ENCODE measurements at regions not wholly inside any gene's neighbourhood (a gene's known extent, or its start where the extent isn't known, plus 50 kb on each side); places are given as distances from the start of the nearest gene placed in this dataset.

- no peak for TF ChIP-seq CTCF (IDR thresholded peaks at IDR 0.05; ENCODE audit: low read depth, low read length)
- H3K4me3 ChIP-seq (ENCODE audit: low read depth, low read length) = no peak overlapping the region
Observed at GRCh38 chr5:67827541-67827940, 388.0 kb upstream of the PIK3R1 start.

DNA sequence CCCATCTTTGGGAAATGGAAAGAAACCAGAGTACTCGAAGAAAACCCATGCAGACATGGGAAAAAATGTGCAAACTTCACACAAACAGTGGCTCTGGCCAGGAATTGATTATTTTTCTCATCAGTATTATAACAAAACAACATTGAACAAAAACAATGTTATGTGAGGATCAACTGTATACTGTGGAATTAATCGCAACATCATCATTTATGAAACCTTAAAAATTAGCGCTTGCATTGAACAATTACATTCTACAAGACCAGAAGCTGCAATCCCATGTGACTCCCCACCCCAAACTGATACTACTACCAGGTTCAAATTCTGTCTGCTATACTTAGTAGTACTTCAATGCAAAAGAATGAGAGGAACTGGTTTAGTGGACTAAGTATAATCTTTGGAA is 390.7 kb upstream of the PIK3R1 start:
- no peak for TF ChIP-seq CTCF (IDR thresholded peaks at IDR 0.05; ENCODE audit: low read depth, low read length)
- H3K4me3 ChIP-seq (ENCODE audit: low read depth, low read length) = no peak overlapping the region

GRCh38 chr5:67817652-67818051 is 397.9 kb upstream of the PIK3R1 start:
- no peak overlapping the region for H3K4me3 ChIP-seq (ENCODE audit: low read depth, low read length)
- no peak for TF ChIP-seq CTCF (IDR thresholded peaks at IDR 0.05; ENCODE audit: low read depth, low read length)

- TF ChIP-seq CTCF (IDR thresholded peaks at IDR 0.05; ENCODE audit: low read depth, low read length) = no peak
- H3K4me3 ChIP-seq (ENCODE audit: low read depth, low read length) = no peak overlapping the region
Observed at GRCh38 chr5:67816456-67816855, 399.1 kb upstream of the PIK3R1 start.

DNA sequence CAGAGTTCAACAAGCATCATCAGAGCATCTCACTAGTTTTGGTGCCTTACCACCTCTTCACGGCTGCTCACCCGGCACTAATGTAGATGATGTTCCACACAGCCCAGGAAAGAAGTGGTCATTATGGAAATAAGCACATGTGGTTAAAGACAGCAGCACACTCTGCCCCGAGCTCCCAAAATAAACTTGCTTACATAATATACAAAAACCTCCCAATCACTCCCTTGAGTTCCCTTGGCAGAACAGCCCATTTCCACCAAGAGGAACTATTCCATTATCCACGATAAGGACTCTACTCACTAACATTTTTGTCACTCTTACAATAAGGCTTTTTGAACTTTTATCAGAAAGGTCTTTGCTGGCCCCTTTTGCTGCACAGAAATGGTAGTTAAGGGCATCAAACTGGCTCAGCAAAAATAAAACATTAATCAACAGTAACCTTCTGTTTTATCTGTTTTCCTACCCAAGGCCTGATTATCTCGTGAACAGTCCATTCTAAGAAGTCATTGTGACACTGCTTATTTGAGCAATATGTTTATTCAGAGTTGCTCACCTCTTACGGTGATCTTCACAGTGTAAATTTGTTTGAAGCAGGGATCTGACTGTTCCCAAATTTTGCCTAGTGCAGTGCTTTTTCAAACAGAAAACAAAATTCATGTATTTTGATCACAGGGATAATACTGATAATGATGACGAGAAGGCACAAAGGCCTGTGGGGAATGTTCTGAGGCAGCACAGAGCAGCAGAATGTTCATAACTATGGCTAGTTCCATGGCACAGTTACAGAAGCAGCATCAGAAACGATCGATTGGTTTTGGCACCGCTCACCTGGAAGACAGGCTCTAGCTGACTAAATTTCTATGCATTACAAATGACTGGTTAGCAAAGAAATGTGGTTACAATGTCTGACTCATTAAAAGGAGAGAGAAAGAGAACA is 399.8 kb upstream of the PIK3R1 start:
- TF ChIP-seq CTCF (IDR thresholded peaks at IDR 0.05; ENCODE audit: low read depth, low read length) = no peak
- no peak overlapping the region for H3K4me3 ChIP-seq (ENCODE audit: low read depth, low read length)

DNA sequence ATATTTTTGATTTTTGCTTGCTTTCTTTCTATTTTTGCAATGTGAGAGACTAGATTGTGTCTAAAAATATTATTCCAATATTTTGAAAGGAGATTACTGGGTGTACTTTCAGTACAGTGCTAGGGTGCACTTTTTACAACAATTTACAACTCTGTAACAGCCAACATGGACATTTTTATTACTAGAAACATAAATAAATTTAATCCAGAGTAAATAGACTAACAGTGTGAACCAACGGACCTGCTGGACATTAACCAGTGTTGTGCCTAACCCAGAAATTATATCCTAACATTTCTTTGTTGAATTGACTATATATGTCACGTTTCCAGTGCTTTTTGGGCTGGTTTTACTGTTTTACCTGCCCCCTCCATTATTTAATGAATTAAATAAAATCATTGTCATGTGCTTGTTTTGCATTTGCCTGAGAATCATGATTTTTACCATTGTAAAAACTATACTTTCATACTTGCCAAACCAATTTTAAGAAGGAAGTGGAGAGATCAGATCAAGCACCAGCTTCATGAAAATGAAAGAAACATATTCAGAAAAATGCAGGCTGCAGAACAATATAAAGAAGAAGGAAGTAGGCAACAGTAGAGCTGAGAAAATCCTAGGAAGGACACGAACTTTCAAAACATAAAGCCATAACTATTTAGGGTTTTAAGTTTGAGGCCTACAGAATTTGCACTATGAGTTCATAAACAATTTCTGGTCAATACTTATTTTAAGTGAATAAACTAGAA is 400.8 kb upstream of the PIK3R1 start:
- no peak overlapping the region for H3K4me3 ChIP-seq (ENCODE audit: low read depth, low read length)
- TF ChIP-seq CTCF (IDR thresholded peaks at IDR 0.05; ENCODE audit: low read depth, low read length) = no peak
